ENCODE measurements at regions not wholly inside any gene's neighbourhood (a gene's known extent, or its start where the extent isn't known, plus 50 kb on each side); places are given as distances from the start of the nearest gene placed in this dataset.
A peak's percentile ranks its signal among the peaks of the same experiment; 100 is the strongest.

- Mint-ChIP-seq H3K27me3 (ENCODE audit: insufficient read depth) (peaks cover 36% of the 10 kb centered on the region), H3K4me3 (no peak overlapping the region), H3K36me3 (ENCODE audit: low read depth) (no peaks in the 10 kb centered on the region), H3K27ac (no peak overlapping the region), H3K9me3 (no peaks in the 10 kb centered on the region), H3K4me1 (no peaks in the 10 kb centered on the region)
- H3K36me3 ChIP-seq (ENCODE audit: control insufficient read depth, insufficient read depth, low read length), result no peaks in the 10 kb centered on the region
- H3K4me3 ChIP-seq (ENCODE audit: low read length), result no peak overlapping the region
- H3K9ac ChIP-seq (ENCODE audit: extremely low read depth, low read length, poor library complexity, severe bottlenecking), result no peak overlapping the region
- no peak overlapping the region for H3K27ac ChIP-seq (ENCODE audit: low read depth, low read length)
- TF ChIP-seq CTCF (conservative IDR thresholded peaks at IDR 0.05), result no peak
- H3K4me1 ChIP-seq (ENCODE audit: control insufficient read depth, insufficient read depth, low read length), result no peaks in the 10 kb centered on the region
- 90 to 92% methylated on average over 4 to 8 of the region's 8 CpGs for WGBS, 2 experiments (ENCODE audit: insufficient coverage in 1 of 2, insufficient read length in 1 of 2)
- H3K9me3 ChIP-seq (ENCODE audit: control insufficient read depth, low read length), result no peaks in the 10 kb centered on the region
- H3K27me3 ChIP-seq (ENCODE audit: control insufficient read depth, insufficient read depth, low read length, poor library complexity, severe bottlenecking), result no peaks in the 10 kb centered on the region
- peak; percentile 32 for DNase-seq
Observed at GRCh38 chr20:60970601-60971000, 281.5 kb upstream of the CDH4 start.

- H3K4me1 Mint-ChIP-seq, result no peaks in the 10 kb centered on the region
Observed at GRCh38 chr20:60974022-60974421, 278.0 kb upstream of the CDH4 start.

GRCh38 chr20:60974441-60974945 lies 277.6 kb upstream of the CDH4 start:
- no peaks in the 10 kb centered on the region for H3K36me3 Mint-ChIP-seq (ENCODE audit: low read depth)
- H3K4me1 ChIP-seq (ENCODE audit: control insufficient read depth, insufficient read depth, low read length), result no peaks in the 10 kb centered on the region
- H3K27ac ChIP-seq (ENCODE audit: low read depth, low read length), result no peak overlapping the region
- H3K9me3 Mint-ChIP-seq, result peaks cover 3% of the 10 kb centered on the region
- peaks cover 1% of the 10 kb centered on the region for H3K9me3 ChIP-seq (ENCODE audit: control insufficient read depth, low read length)
- H3K4me1 Mint-ChIP-seq, result no peaks in the 10 kb centered on the region
- H3K9ac ChIP-seq (ENCODE audit: extremely low read depth, low read length, poor library complexity, severe bottlenecking), result no peak overlapping the region
- no peak for DNase-seq
- no peak overlapping the region for H3K4me3 Mint-ChIP-seq
- H3K4me3 ChIP-seq (ENCODE audit: low read length), result no peak overlapping the region
- peaks cover 35% of the 10 kb centered on the region for H3K27me3 Mint-ChIP-seq (ENCODE audit: insufficient read depth)
- H3K27me3 ChIP-seq (ENCODE audit: control insufficient read depth, insufficient read depth, low read length, poor library complexity, severe bottlenecking), result no peaks in the 10 kb centered on the region
- H3K36me3 ChIP-seq (ENCODE audit: control insufficient read depth, insufficient read depth, low read length), result no peaks in the 10 kb centered on the region
- WGBS, 2 experiments (ENCODE audit: insufficient coverage in 1 of 2, insufficient read length in 1 of 2), result 84 to 91% methylated on average over 7 to 9 of the region's 9 CpGs
- TF ChIP-seq CTCF (conservative IDR thresholded peaks at IDR 0.05), result no peak
- H3K27ac Mint-ChIP-seq, result no peak overlapping the region

More at GRCh38 chr20:60974022-60974421, 278.0 kb upstream of the CDH4 start:
- DNase-seq, result no peak
- Histone ChIP-seq H3K9me3 (ENCODE audit: control insufficient read depth, low read length) (no peaks in the 10 kb centered on the region), H3K36me3 (ENCODE audit: control insufficient read depth, insufficient read depth, low read length) (no peaks in the 10 kb centered on the region), H3K27me3 (ENCODE audit: control insufficient read depth, insufficient read depth, low read length, poor library complexity, severe bottlenecking) (no peaks in the 10 kb centered on the region), H3K4me1 (ENCODE audit: control insufficient read depth, insufficient read depth, low read length) (no peaks in the 10 kb centered on the region), H3K27ac (ENCODE audit: low read depth, low read length) (no peak overlapping the region), H3K9ac (ENCODE audit: extremely low read depth, low read length, poor library complexity, severe bottlenecking) (no peak overlapping the region), H3K4me3 (ENCODE audit: low read length) (no peak overlapping the region)
- TF ChIP-seq CTCF (conservative IDR thresholded peaks at IDR 0.05), result no peak
- Mint-ChIP-seq H3K36me3 (ENCODE audit: low read depth) (no peaks in the 10 kb centered on the region), H3K27ac (no peak overlapping the region), H3K27me3 (ENCODE audit: insufficient read depth) (peaks cover 33% of the 10 kb centered on the region), H3K4me3 (no peak overlapping the region), H3K9me3 (no peaks in the 10 kb centered on the region)
- 86 to 88% methylated on average over 4 to 10 of the region's 10 CpGs for WGBS, 2 experiments (ENCODE audit: insufficient coverage in 1 of 2, insufficient read length in 1 of 2)

All from endodermal cell (in vitro differentiated cells).